Prostate gland (tissue), 2 donors: ENCODE measurements at regions not wholly inside any gene's neighbourhood (a gene's known extent, or its start where the extent isn't known, plus 50 kb on each side); places are given as distances from the start of the nearest gene placed in this dataset.

ENCODE experiments used
- POLR2A ChIP-seq: fragments of 450-650 bp; IDR thresholded peaks from one replicate; pipeline ENCODE4 v1.6.1; 2016; ENCODE audit warnings: antibody characterized with exemption, mild to moderate bottlenecking
- TF ChIP-seq, protein P1 (sequence below), 4 experiments: fragments of 200-600 bp in 2 of 4; fragments of 450-650 bp in 2 of 4; sonication (generic) in 2 of 4; IDR thresholded peaks; 1 replicate in 3 of 4; 2 replicates in 1 of 4; pipeline ENCODE4 v1.5.1; 2016 to 2019; ENCODE audit warnings: antibody characterized with exemption in 4 of 4, mild to moderate bottlenecking in 2 of 4, moderate library complexity in 2 of 4

DNA sequence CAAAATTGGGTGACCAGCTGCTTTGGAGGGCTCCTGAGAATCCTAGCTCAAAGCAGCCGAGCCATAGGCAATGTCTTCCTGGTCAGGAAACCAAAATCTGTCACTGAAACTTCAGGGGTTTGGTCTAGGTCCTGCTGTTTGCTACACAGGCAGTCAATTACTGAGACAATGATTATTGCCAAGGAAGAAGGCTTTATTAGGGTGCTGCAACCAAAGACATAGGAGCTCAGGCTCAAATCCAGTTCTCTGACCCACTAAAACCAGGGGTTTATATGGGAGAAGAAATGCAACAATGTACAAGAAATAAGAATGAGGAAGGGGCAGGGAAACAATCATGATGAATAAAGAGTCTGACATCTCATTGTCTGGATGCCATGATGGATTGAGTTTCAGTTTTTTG, 410.3 kb upstream of the ZWINT start:
- TF ChIP-seq, protein P1, sequence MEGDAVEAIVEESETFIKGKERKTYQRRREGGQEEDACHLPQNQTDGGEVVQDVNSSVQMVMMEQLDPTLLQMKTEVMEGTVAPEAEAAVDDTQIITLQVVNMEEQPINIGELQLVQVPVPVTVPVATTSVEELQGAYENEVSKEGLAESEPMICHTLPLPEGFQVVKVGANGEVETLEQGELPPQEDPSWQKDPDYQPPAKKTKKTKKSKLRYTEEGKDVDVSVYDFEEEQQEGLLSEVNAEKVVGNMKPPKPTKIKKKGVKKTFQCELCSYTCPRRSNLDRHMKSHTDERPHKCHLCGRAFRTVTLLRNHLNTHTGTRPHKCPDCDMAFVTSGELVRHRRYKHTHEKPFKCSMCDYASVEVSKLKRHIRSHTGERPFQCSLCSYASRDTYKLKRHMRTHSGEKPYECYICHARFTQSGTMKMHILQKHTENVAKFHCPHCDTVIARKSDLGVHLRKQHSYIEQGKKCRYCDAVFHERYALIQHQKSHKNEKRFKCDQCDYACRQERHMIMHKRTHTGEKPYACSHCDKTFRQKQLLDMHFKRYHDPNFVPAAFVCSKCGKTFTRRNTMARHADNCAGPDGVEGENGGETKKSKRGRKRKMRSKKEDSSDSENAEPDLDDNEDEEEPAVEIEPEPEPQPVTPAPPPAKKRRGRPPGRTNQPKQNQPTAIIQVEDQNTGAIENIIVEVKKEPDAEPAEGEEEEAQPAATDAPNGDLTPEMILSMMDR (IDR thresholded peaks at IDR 0.05) = no peak
- no peak for TF ChIP-seq POLR2A
